GM19463 (cell line): ENCODE measurements at regions not wholly inside any gene's neighbourhood (a gene's known extent, or its start where the extent isn't known, plus 50 kb on each side); places are given as distances from the start of the nearest gene placed in this dataset.

Experiments
- ATAC-seq: cut with Tn5 transposase; IDR thresholded peaks from one replicate; pipeline ENCODE4 v1.9.1; 2021; ENCODE audit warnings: mild to moderate bottlenecking, moderate library complexity; ENCODE audit not compliant: unreplicated experiment

GRCh38 chr2:67462738-67463496, 65.8 kb downstream of the ETAA1 start:
- no peak for ATAC-seq

- ATAC-seq: no peak
Measured at GRCh38 chr2:67463810-67464209, 66.7 kb downstream of the ETAA1 start.

GRCh38 chr2:67465623-67466022, 68.5 kb downstream of the ETAA1 start:
- ATAC-seq: no peak

- no peak for ATAC-seq
Measured at GRCh38 chr2:67466734-67467133, 69.6 kb downstream of the ETAA1 start.

- ATAC-seq: no peak
Measured at GRCh38 chr2:67471681-67472080, 74.5 kb downstream of the ETAA1 start.

GRCh38 chr2:67476809-67477790, 80.0 kb downstream of the ETAA1 start:
- ATAC-seq: no peak

- no peak for ATAC-seq
Measured at GRCh38 chr2:67479261-67479660, 82.1 kb downstream of the ETAA1 start.

- no peak for ATAC-seq
Measured at GRCh38 chr2:67485431-67485830, 88.3 kb downstream of the ETAA1 start.

- no peak for ATAC-seq
Measured at GRCh38 chr2:67486041-67486796, 89.1 kb downstream of the ETAA1 start.

GRCh38 chr2:67487993-67488392, 90.9 kb downstream of the ETAA1 start:
- no peak for ATAC-seq

- ATAC-seq: no peak
Measured at GRCh38 chr2:67489396-67489795, 92.3 kb downstream of the ETAA1 start.

- ATAC-seq: no peak
Measured at GRCh38 chr2:67498931-67499330, 101.8 kb downstream of the ETAA1 start.

GRCh38 chr2:67499989-67500388, 102.9 kb downstream of the ETAA1 start:
- ATAC-seq: no peak

GRCh38 chr2:67500541-67500940, 103.4 kb downstream of the ETAA1 start:
- no peak for ATAC-seq

GRCh38 chr2:67502346-67503065, 105.4 kb downstream of the ETAA1 start:
- ATAC-seq: no peak

GRCh38 chr2:67503066-67503795, 106.1 kb downstream of the ETAA1 start:
- ATAC-seq: no peak

GRCh38 chr2:67510745-67511144, 113.6 kb downstream of the ETAA1 start:
- no peak for ATAC-seq

GRCh38 chr2:67514515-67514914, 117.4 kb downstream of the ETAA1 start:
- ATAC-seq: no peak

GRCh38 chr2:67515056-67515455, 117.9 kb downstream of the ETAA1 start:
- no peak for ATAC-seq

- ATAC-seq: no peak
Measured at GRCh38 chr2:67515538-67515937, 118.4 kb downstream of the ETAA1 start.
